Aorta (tissue), 5 donors: ENCODE measurements at regions not wholly inside any gene's neighbourhood (a gene's known extent, or its start where the extent isn't known, plus 50 kb on each side); places are given as distances from the start of the nearest gene placed in this dataset.

Source experiments
- ATAC-seq: fragments of 200-7000 bp; cut with Tn5 transposase; one replicate; pipeline ENCODE4 v1.9.1; 2022; ENCODE audit warnings: moderate library complexity; ENCODE audit not compliant: low FRiP score
- DNase-seq, 2 donors: peaks; one replicate each; pipeline ENCODE4 v3.0.0-alpha.2; 2020
- H3K27ac ChIP-seq, 2 donors: one replicate each; pipeline ENCODE4 v1.5.1; 2013; ENCODE audit warnings: low read length in 2 of 2, mild to moderate bottlenecking in 2 of 2, moderate library complexity in 2 of 2, control low read depth in 1 of 2, inconsistent platforms in 1 of 2, low read depth in 1 of 2
- H3K27me3 ChIP-seq, 2 donors: one replicate each; pipeline ENCODE4 v1.6.1; 2013; ENCODE audit warnings: control low read depth in 1 of 2, low read length in 1 of 2, mild to moderate bottlenecking in 1 of 2, moderate library complexity in 1 of 2; ENCODE audit not compliant: insufficient read depth in 2 of 2, control insufficient read depth in 1 of 2
- H3K36me3 ChIP-seq, 2 donors: one replicate each; pipeline ENCODE4 v1.6.1; 2013; ENCODE audit warnings: control low read depth in 1 of 2, low read length in 1 of 2, mild to moderate bottlenecking in 1 of 2; ENCODE audit not compliant: insufficient read depth in 2 of 2, control insufficient read depth in 1 of 2
- H3K4me1 ChIP-seq, 2 donors: one replicate each; pipeline ENCODE4 v1.6.1; 2013; ENCODE audit warnings: low read length in 2 of 2, control low read depth in 1 of 2, mild to moderate bottlenecking in 1 of 2, moderate library complexity in 1 of 2; ENCODE audit not compliant: insufficient read depth in 2 of 2, control insufficient read depth in 1 of 2
- H3K4me3 ChIP-seq, 2 donors: one replicate each; pipeline ENCODE4 v1.5.1; 2013; ENCODE audit warnings: low read length in 2 of 2, control low read depth in 1 of 2, mild to moderate bottlenecking in 1 of 2
- H3K9me3 ChIP-seq: one replicate; pipeline ENCODE4 v1.6.1; 2013; ENCODE audit warnings: mild to moderate bottlenecking, low read length; ENCODE audit not compliant: control insufficient read depth
- WGBS, 2 donors: extraction: QIAGEN DNeasy Blood & Tissue Kit; methylation state at CpG; one replicate each; pipeline ENCODE4 v1.1.7; 2013; 5-methylcytosine and 5-hydroxymethylcytosine counted together
- intact Hi-C, 2 donors: fragments of 100-400 bp; cut with DNase I; formaldehyde crosslinking; loops; one replicate each; pipeline versions ENCODE4 v1.14.2 to v1.15.0; 2022
- donor health status: healthy with polysubstance abuse.
- donor health status: Bipolar disorder and iron deficiency.
- donor health status: DM: no; HTN: no; CAD: no.
- donor health status: DM: no; HTN: no; CAD: no.
- donor health status: DM: yes; HTN: yes; CAD: no.

DNA sequence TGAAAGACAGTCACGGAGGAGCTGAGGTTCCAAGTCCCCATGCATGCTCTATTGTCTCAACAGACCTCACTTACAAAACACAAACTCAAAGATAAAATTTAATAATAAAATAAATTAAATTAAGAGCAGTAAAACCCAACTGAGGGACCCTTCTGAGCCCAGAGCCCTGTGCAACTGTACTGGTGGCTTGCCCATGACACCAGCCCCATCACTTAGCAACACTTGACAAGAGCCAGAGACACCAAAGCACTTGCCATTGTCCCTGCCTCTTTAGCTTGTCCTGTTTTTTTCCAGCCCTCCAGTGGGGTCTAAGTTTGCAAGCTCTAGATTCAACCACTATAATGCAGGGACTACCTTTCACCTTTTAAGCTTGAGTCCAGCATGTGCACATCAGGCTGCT is 117.9 kb downstream of the JCAD start:
- no peaks in the 10 kb centered on the region for H3K9me3 ChIP-seq
- no peak overlapping the region for H3K27ac ChIP-seq
- no peaks in the 10 kb centered on the region for H3K27me3 ChIP-seq
- H3K4me3 ChIP-seq, result no peak overlapping the region
- intact Hi-C loops, result no loop called here
- no peaks in the 10 kb centered on the region for H3K36me3 ChIP-seq
- DNase-seq (no peak), ATAC-seq (no peak)
- 95 to 100% methylated on average over 1 of the region's 1 CpG for WGBS, 2 donors
- H3K4me1 ChIP-seq, result peaks cover 0 to 2% of the 10 kb centered on the region in 2 donors

DNA sequence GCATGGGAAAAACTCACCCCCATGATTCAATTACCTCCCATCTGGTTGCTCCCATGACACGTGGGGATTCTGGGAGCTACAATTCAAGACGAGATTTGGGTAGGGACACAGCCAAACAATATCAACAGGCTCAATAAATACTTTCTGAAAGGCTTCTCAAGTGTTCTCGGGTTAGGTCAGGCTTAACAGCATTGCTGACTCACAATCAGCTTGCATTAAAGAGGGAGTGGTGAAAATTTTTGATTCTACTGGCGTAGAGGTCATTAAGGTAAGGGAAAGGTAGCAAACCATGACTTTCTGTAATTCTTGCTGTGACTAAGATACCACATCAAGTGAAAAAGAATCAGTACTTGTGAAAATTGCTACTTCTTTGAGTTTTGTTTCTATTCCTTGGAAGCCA is 126.4 kb downstream of the JCAD start:
- H3K36me3 ChIP-seq, result no peaks in the 10 kb centered on the region
- H3K27ac ChIP-seq, result no peak overlapping the region
- peaks cover 2% of the 10 kb centered on the region for H3K9me3 ChIP-seq
- 91 to 94% methylated on average over 4 of the region's 4 CpGs for WGBS, 2 donors
- ATAC-seq (no peak), DNase-seq (no peak)
- no peaks in the 10 kb centered on the region for H3K27me3 ChIP-seq
- no peak overlapping the region for H3K4me3 ChIP-seq
- intact Hi-C loops, result no loop called here
- H3K4me1 ChIP-seq, result no peaks in the 10 kb centered on the region

DNA sequence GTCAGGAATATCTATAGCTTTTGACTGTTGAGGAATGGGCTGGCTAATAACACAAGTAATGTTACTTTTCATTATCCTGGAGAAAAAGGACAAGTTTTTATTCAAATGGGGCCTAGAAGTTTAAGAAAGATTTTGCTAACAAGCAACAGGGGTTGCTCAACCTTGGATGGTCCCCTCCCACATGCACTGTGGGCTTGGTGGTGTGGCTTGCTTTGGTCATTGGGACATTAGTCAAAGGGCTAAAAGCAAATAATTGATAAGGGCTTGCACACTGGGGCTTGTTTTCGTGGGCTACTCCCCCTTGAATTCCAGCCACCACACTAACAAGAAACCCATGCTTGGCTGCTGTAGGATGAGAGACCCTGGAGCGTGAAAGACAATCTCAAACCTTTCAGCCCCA is 127.6 kb downstream of the JCAD start:
- Histone ChIP-seq H3K4me1 (no peaks in the 10 kb centered on the region), H3K4me3 (no peak overlapping the region), H3K9me3 (peaks cover 2% of the 10 kb centered on the region), H3K36me3 (no peaks in the 10 kb centered on the region), H3K27ac (no peak overlapping the region), H3K27me3 (no peaks in the 10 kb centered on the region)
- no peak for DNase-seq
- WGBS, 2 donors, result 93 to 100% methylated on average over 2 of the region's 2 CpGs
- intact Hi-C loops, result no loop called here
- no peak for ATAC-seq

DNA sequence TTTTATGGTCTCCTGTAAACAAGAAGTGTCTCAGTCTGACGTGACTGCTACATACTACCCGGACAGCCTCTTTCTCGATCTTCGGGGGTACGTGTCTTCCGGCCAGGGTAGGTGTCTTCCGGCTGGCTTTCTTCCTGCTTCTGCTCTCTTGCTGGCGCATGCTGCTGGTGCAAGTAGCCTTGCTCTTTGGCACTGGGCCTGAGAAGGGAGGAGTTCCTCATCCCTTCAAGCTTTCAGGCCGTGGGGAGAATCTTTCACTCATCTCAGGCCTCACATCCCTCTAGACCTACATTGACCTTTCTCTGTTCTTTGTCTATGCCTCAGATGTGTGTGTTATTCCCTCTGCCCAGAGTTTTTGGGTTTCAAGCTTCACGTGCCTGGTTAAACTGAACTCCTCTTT is 130.4 kb downstream of the JCAD start:
- ATAC-seq, result no peak
- intact Hi-C loops, result no loop called here
- Histone ChIP-seq H3K9me3 (peaks cover 2% of the 10 kb centered on the region), H3K27me3 (no peaks in the 10 kb centered on the region), H3K4me3 (no peak overlapping the region), H3K4me1 (no peaks in the 10 kb centered on the region), H3K27ac (no peak overlapping the region), H3K36me3 (no peaks in the 10 kb centered on the region)
- WGBS, 2 donors, result 94% methylated on average over 10 of the region's 10 CpGs
- no peak for DNase-seq

- Histone ChIP-seq H3K9me3 (peaks cover 2% of the 10 kb centered on the region), H3K36me3 (no peaks in the 10 kb centered on the region), H3K27me3 (no peaks in the 10 kb centered on the region), H3K4me1 (peaks cover 0 to 1% of the 10 kb centered on the region in 2 donors), H3K27ac (no peak overlapping the region), H3K4me3 (no peak overlapping the region)
- DNase-seq (no peak), ATAC-seq (no peak)
- intact Hi-C loops, result no loop called here
- WGBS, 2 donors, result 66 to 69% methylated on average over 6 of the region's 6 CpGs
Observed at GRCh38 chr10:29926693-29927048, 132.7 kb downstream of the JCAD start.

- no peaks in the 10 kb centered on the region for H3K36me3 ChIP-seq
- ATAC-seq (no peak), DNase-seq (no peak)
- peaks cover 0 to 1% of the 10 kb centered on the region in 2 donors for H3K4me1 ChIP-seq
- H3K4me3 ChIP-seq, result no peak overlapping the region
- no peaks in the 10 kb centered on the region for H3K27me3 ChIP-seq
- H3K27ac ChIP-seq, result no peak overlapping the region
- peaks cover 2% of the 10 kb centered on the region for H3K9me3 ChIP-seq
- intact Hi-C loops, result no loop called here
- 79 to 80% methylated on average over 12 of the region's 12 CpGs for WGBS, 2 donors
Observed at GRCh38 chr10:29925771-29926692, 133.4 kb downstream of the JCAD start.

GRCh38 chr10:29924436-29924835 is 134.9 kb downstream of the JCAD start:
- H3K4me3 ChIP-seq, result no peak overlapping the region
- H3K27ac ChIP-seq, result no peak overlapping the region
- 94 to 97% methylated on average over 3 of the region's 3 CpGs for WGBS, 2 donors
- no peak for ATAC-seq
- H3K27me3 ChIP-seq, result no peaks in the 10 kb centered on the region
- peaks cover 2% of the 10 kb centered on the region for H3K9me3 ChIP-seq
- H3K36me3 ChIP-seq, result no peaks in the 10 kb centered on the region
- peaks cover 0 to 1% of the 10 kb centered on the region in 2 donors for H3K4me1 ChIP-seq
- no peak for DNase-seq
- intact Hi-C loops, result no loop called here

DNA sequence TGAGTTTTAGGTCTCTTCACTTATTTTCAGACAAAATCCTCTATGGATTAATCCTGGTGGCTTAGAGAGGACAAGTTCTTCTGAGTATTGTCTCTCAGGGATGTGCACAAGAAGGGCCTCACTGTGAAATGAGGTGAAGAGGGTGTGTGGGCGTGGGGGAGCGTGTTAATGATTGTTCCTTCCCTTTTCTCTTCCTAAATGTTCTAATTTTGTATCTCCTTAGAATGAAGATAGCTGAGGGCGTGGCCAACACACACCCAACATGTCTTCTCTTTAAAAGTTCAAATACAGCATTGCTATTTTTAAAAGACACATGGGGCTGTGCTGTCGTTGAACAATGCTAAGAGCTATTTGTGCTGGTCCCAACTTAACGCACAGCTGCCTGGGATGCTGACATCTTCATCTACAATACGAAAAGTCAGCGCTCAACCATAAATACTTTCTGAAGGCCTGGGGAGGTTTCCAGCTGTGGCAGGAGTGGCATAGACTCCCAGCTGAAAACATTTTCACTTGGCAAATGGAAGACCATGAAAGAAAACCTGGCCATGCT is 135.9 kb downstream of the JCAD start:
- 91 to 92% methylated on average over 7 of the region's 7 CpGs for WGBS, 2 donors
- H3K9me3 ChIP-seq, result no peaks in the 10 kb centered on the region
- peaks cover 0 to 1% of the 10 kb centered on the region in 2 donors for H3K4me1 ChIP-seq
- ATAC-seq, result no peak
- no peak overlapping the region for H3K4me3 ChIP-seq
- H3K27me3 ChIP-seq, result no peaks in the 10 kb centered on the region
- DNase-seq, result no peak
- H3K36me3 ChIP-seq, result no peaks in the 10 kb centered on the region
- intact Hi-C loops, result no loop called here
- no peak overlapping the region for H3K27ac ChIP-seq

DNA sequence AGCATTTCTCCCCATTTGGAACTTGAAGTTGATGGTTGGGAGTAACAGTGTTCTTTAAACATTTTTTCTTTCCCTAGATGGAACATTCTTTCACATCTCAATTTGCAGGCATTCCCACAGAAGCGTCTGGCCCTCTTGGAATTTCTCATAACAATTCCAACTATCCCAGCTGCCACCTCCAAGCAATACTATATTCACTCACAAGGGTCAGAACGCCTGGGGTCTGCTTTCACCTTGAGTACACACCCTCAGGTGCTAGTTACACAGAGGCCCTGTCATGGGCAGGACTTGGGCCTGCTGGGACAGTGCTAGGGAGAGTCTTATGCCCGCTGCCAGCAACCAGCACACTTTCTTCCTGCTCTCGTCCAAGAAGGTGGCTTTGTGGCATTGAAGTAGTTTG is 136.5 kb downstream of the JCAD start:
- H3K36me3 ChIP-seq, result no peaks in the 10 kb centered on the region
- DNase-seq, result no peak
- peaks cover 0 to 1% of the 10 kb centered on the region in 2 donors for H3K4me1 ChIP-seq
- no peak for ATAC-seq
- H3K4me3 ChIP-seq, result no peak overlapping the region
- no peaks in the 10 kb centered on the region for H3K9me3 ChIP-seq
- H3K27ac ChIP-seq, result peak overlapping the region in 1 of 2 donors; percentile 46
- H3K27me3 ChIP-seq, result no peaks in the 10 kb centered on the region
- intact Hi-C loops, result no loop called here
- WGBS, 2 donors, result 11% methylated on average over 4 of the region's 4 CpGs
